ENCODE measurements at regions not wholly inside any gene's neighbourhood (a gene's known extent, or its start where the extent isn't known, plus 50 kb on each side); places are given as distances from the start of the nearest gene placed in this dataset.

- Histone ChIP-seq H3K4me3 (ENCODE audit: low read length) (no peak overlapping the region), H3K4me2 (ENCODE audit: low read length) (no peak overlapping the region), H3K27me3 (ENCODE audit: control insufficient read depth, insufficient read depth, low read length) (no peaks in the 10 kb centered on the region), H3K36me3 (ENCODE audit: insufficient read depth, low read length) (no peaks in the 10 kb centered on the region), H3K9me3 (replicated peaks; ENCODE audit: low read length) (no peaks in the 10 kb centered on the region), H3K4me1 (ENCODE audit: control insufficient read depth, insufficient read depth, low read length) (no peaks in the 10 kb centered on the region), H3K9ac (ENCODE audit: low read depth, low read length) (no peak overlapping the region)
Observed at GRCh38 chr1:56285554-56286402, 293.6 kb downstream of the PLPP3 start.

GRCh38 chr1:56284928-56285327 is 294.4 kb downstream of the PLPP3 start:
- H3K4me2 ChIP-seq (ENCODE audit: low read length), result no peak overlapping the region
- H3K36me3 ChIP-seq (ENCODE audit: insufficient read depth, low read length), result no peaks in the 10 kb centered on the region
- H3K9me3 ChIP-seq (replicated peaks; ENCODE audit: low read length), result no peaks in the 10 kb centered on the region
- H3K27me3 ChIP-seq (ENCODE audit: control insufficient read depth, insufficient read depth, low read length), result no peaks in the 10 kb centered on the region
- no peak overlapping the region for H3K9ac ChIP-seq (ENCODE audit: low read depth, low read length)
- H3K4me3 ChIP-seq (ENCODE audit: low read length), result no peak overlapping the region
- no peaks in the 10 kb centered on the region for H3K4me1 ChIP-seq (ENCODE audit: control insufficient read depth, insufficient read depth, low read length)

GRCh38 chr1:56278061-56278460 is 301.3 kb downstream of the PLPP3 start:
- H3K4me2 ChIP-seq (ENCODE audit: low read length), result no peak overlapping the region
- no peaks in the 10 kb centered on the region for H3K36me3 ChIP-seq (ENCODE audit: insufficient read depth, low read length)
- no peaks in the 10 kb centered on the region for H3K27me3 ChIP-seq (ENCODE audit: control insufficient read depth, insufficient read depth, low read length)
- H3K4me1 ChIP-seq (ENCODE audit: control insufficient read depth, insufficient read depth, low read length), result no peaks in the 10 kb centered on the region
- no peak overlapping the region for H3K4me3 ChIP-seq (ENCODE audit: low read length)
- H3K9me3 ChIP-seq (replicated peaks; ENCODE audit: low read length), result no peaks in the 10 kb centered on the region
- H3K9ac ChIP-seq (ENCODE audit: low read depth, low read length), result no peak overlapping the region

GRCh38 chr1:56268519-56269140 is 310.7 kb downstream of the PLPP3 start:
- H3K36me3 ChIP-seq (ENCODE audit: insufficient read depth, low read length), result no peaks in the 10 kb centered on the region
- no peak overlapping the region for H3K4me3 ChIP-seq (ENCODE audit: low read length)
- H3K9ac ChIP-seq (ENCODE audit: low read depth, low read length), result no peak overlapping the region
- H3K4me2 ChIP-seq (ENCODE audit: low read length), result no peak overlapping the region
- H3K4me1 ChIP-seq (ENCODE audit: control insufficient read depth, insufficient read depth, low read length), result no peaks in the 10 kb centered on the region
- no peaks in the 10 kb centered on the region for H3K9me3 ChIP-seq (replicated peaks; ENCODE audit: low read length)
- H3K27me3 ChIP-seq (ENCODE audit: control insufficient read depth, insufficient read depth, low read length), result no peaks in the 10 kb centered on the region

GRCh38 chr1:56267611-56268010 is 311.8 kb downstream of the PLPP3 start:
- Histone ChIP-seq H3K9ac (ENCODE audit: low read depth, low read length) (no peak overlapping the region), H3K9me3 (replicated peaks; ENCODE audit: low read length) (no peaks in the 10 kb centered on the region), H3K4me3 (ENCODE audit: low read length) (no peak overlapping the region), H3K4me2 (ENCODE audit: low read length) (no peak overlapping the region), H3K27me3 (ENCODE audit: control insufficient read depth, insufficient read depth, low read length) (no peaks in the 10 kb centered on the region), H3K36me3 (ENCODE audit: insufficient read depth, low read length) (no peaks in the 10 kb centered on the region), H3K4me1 (ENCODE audit: control insufficient read depth, insufficient read depth, low read length) (no peaks in the 10 kb centered on the region)

- Histone ChIP-seq H3K4me2 (ENCODE audit: low read length) (no peak overlapping the region), H3K9ac (ENCODE audit: low read depth, low read length) (no peak overlapping the region), H3K4me1 (ENCODE audit: control insufficient read depth, insufficient read depth, low read length) (no peaks in the 10 kb centered on the region), H3K27me3 (ENCODE audit: control insufficient read depth, insufficient read depth, low read length) (no peaks in the 10 kb centered on the region), H3K36me3 (ENCODE audit: insufficient read depth, low read length) (no peaks in the 10 kb centered on the region), H3K4me3 (ENCODE audit: low read length) (no peak overlapping the region), H3K9me3 (replicated peaks; ENCODE audit: low read length) (no peaks in the 10 kb centered on the region)
Observed at GRCh38 chr1:56266359-56266758, 313.0 kb downstream of the PLPP3 start.

- H3K9me3 ChIP-seq (replicated peaks; ENCODE audit: low read length), result no peaks in the 10 kb centered on the region
- H3K36me3 ChIP-seq (ENCODE audit: insufficient read depth, low read length), result no peaks in the 10 kb centered on the region
- no peak overlapping the region for H3K4me2 ChIP-seq (ENCODE audit: low read length)
- H3K4me3 ChIP-seq (ENCODE audit: low read length), result no peak overlapping the region
- no peak overlapping the region for H3K9ac ChIP-seq (ENCODE audit: low read depth, low read length)
- no peaks in the 10 kb centered on the region for H3K27me3 ChIP-seq (ENCODE audit: control insufficient read depth, insufficient read depth, low read length)
- H3K4me1 ChIP-seq (ENCODE audit: control insufficient read depth, insufficient read depth, low read length), result no peaks in the 10 kb centered on the region
Observed at GRCh38 chr1:56265216-56265615, 314.1 kb downstream of the PLPP3 start.

- H3K36me3 ChIP-seq (ENCODE audit: insufficient read depth, low read length), result no peaks in the 10 kb centered on the region
- H3K4me1 ChIP-seq (ENCODE audit: control insufficient read depth, insufficient read depth, low read length), result no peaks in the 10 kb centered on the region
- no peak overlapping the region for H3K9ac ChIP-seq (ENCODE audit: low read depth, low read length)
- no peak overlapping the region for H3K4me2 ChIP-seq (ENCODE audit: low read length)
- no peaks in the 10 kb centered on the region for H3K27me3 ChIP-seq (ENCODE audit: control insufficient read depth, insufficient read depth, low read length)
- H3K4me3 ChIP-seq (ENCODE audit: low read length), result no peak overlapping the region
- H3K9me3 ChIP-seq (replicated peaks; ENCODE audit: low read length), result no peaks in the 10 kb centered on the region
Observed at GRCh38 chr1:56263908-56264307, 315.5 kb downstream of the PLPP3 start.

GRCh38 chr1:56258371-56258770 is 321.0 kb downstream of the PLPP3 start:
- Histone ChIP-seq H3K27me3 (ENCODE audit: control insufficient read depth, insufficient read depth, low read length) (no peaks in the 10 kb centered on the region), H3K9me3 (replicated peaks; ENCODE audit: low read length) (no peaks in the 10 kb centered on the region), H3K36me3 (ENCODE audit: insufficient read depth, low read length) (no peaks in the 10 kb centered on the region), H3K4me3 (ENCODE audit: low read length) (no peak overlapping the region), H3K4me1 (ENCODE audit: control insufficient read depth, insufficient read depth, low read length) (peaks cover 7% of the 10 kb centered on the region), H3K9ac (ENCODE audit: low read depth, low read length) (no peak overlapping the region), H3K4me2 (ENCODE audit: low read length) (no peak overlapping the region)

- Histone ChIP-seq H3K9me3 (replicated peaks; ENCODE audit: low read length) (no peaks in the 10 kb centered on the region), H3K27me3 (ENCODE audit: control insufficient read depth, insufficient read depth, low read length) (no peaks in the 10 kb centered on the region), H3K4me2 (ENCODE audit: low read length) (no peak overlapping the region), H3K36me3 (ENCODE audit: insufficient read depth, low read length) (no peaks in the 10 kb centered on the region), H3K4me3 (ENCODE audit: low read length) (no peak overlapping the region), H3K4me1 (ENCODE audit: control insufficient read depth, insufficient read depth, low read length) (peaks cover 7% of the 10 kb centered on the region), H3K9ac (ENCODE audit: low read depth, low read length) (no peak overlapping the region)
Observed at GRCh38 chr1:56257726-56258125, 321.6 kb downstream of the PLPP3 start.

GRCh38 chr1:56256153-56257000 is 323.0 kb downstream of the PLPP3 start:
- H3K4me2 ChIP-seq (ENCODE audit: low read length), result no peak overlapping the region
- no peaks in the 10 kb centered on the region for H3K9me3 ChIP-seq (replicated peaks; ENCODE audit: low read length)
- no peaks in the 10 kb centered on the region for H3K36me3 ChIP-seq (ENCODE audit: insufficient read depth, low read length)
- H3K4me1 ChIP-seq (ENCODE audit: control insufficient read depth, insufficient read depth, low read length), result peaks cover 7% of the 10 kb centered on the region
- H3K27me3 ChIP-seq (ENCODE audit: control insufficient read depth, insufficient read depth, low read length), result no peaks in the 10 kb centered on the region
- no peak overlapping the region for H3K9ac ChIP-seq (ENCODE audit: low read depth, low read length)
- H3K4me3 ChIP-seq (ENCODE audit: low read length), result no peak overlapping the region
